Endothelial cell of umbilical vein (primary cell): ENCODE measurements at regions not wholly inside any gene's neighbourhood (a gene's known extent, or its start where the extent isn't known, plus 50 kb on each side); places are given as distances from the start of the nearest gene placed in this dataset.

Experiments used
- BruUV-seq: library from RNA; stranded (reverse); fragments of 400-500 nt; replicated peaks from 2 replicates; lab custom pipeline; 2021; lab: Mats Ljungman, UMichigan
- CTCF ChIA-PET: fragments of 300-600, 350-600 bp; sonication (Branson Sonifier 250); formaldehyde crosslinking; loops from one replicate; lab custom pipeline; 2021; ENCODE audit warnings: antibody characterized with exemption, inconsistent platforms; lab: Charles Lee
- POLR2A ChIA-PET: fragments of 300-600, 350-600 bp; sonication (Branson Sonifier 250); formaldehyde crosslinking; loops from one replicate; lab custom pipeline; 2021; ENCODE audit warnings: antibody characterized with exemption, inconsistent platforms; lab: Charles Lee
- DNase-seq: peaks from one replicate; pipeline ENCODE4 v3.0.0-alpha.2; 2011; ENCODE audit warnings: low read depth, low spot score
- FAIRE-seq: peaks from 2 replicates; lab custom pipeline; 2011; peaks lifted over from hg19 to GRCh38; lab: Jason Lieb, UNC
- H2AFZ ChIP-seq: 2 replicates; pipeline ENCODE4 v1.6.0; 2012; ENCODE audit warnings: low read depth, low read length, control low read depth, inconsistent platforms
- H3K27ac ChIP-seq: 2 replicates; pipeline ENCODE4 v1.5.1; 2011; ENCODE audit warnings: low read depth, mild to moderate bottlenecking, control low read depth, low read length, moderate library complexity; ENCODE audit not compliant: insufficient read depth
- H3K27me3 ChIP-seq, 2 experiments: 2 replicates each; pipeline versions ENCODE4 v1.6.0 to v1.6.1; 2011; ENCODE audit warnings: low read length in 2 of 2, mixed read lengths in 1 of 2; ENCODE audit not compliant: control insufficient read depth in 2 of 2, insufficient read depth in 2 of 2
- H3K36me3 ChIP-seq, 2 experiments: 2 replicates in 1 of 2; 3 replicates in 1 of 2; pipeline ENCODE4 v1.5.1; 2011; ENCODE audit warnings: low read length in 2 of 2, mild to moderate bottlenecking in 1 of 2, moderate library complexity in 1 of 2; ENCODE audit not compliant: control insufficient read depth in 2 of 2, insufficient read depth in 2 of 2; ENCODE audit errors: extremely low read depth in 1 of 2
- H3K4me1 ChIP-seq: 3 replicates; pipeline ENCODE4 v1.5.1; 2011; ENCODE audit warnings: mild to moderate bottlenecking, low read length; ENCODE audit not compliant: control insufficient read depth, insufficient read depth; ENCODE audit errors: extremely low read depth
- H3K4me2 ChIP-seq: 2 replicates; pipeline ENCODE4 v1.6.1; 2011; ENCODE audit warnings: low read length, control low read depth, mixed read lengths; ENCODE audit not compliant: insufficient read depth
- H3K4me3 ChIP-seq, 3 experiments: fragments of 200-600 bp in 1 of 3; sonication (generic), shearing (Covaris generic) in 1 of 3; replicated peaks in 1 of 3; 2 replicates each; pipeline ENCODE4 v1.5.1; 2011 to 2016; ENCODE audit warnings: control low read depth in 3 of 3, low read length in 3 of 3, mild to moderate bottlenecking in 2 of 3, inconsistent platforms in 1 of 3, low read depth in 1 of 3, moderate library complexity in 1 of 3; ENCODE audit not compliant: insufficient read depth in 1 of 3
- H3K79me2 ChIP-seq: 2 replicates; pipeline ENCODE4 v1.6.0; 2012; ENCODE audit warnings: low read length, inconsistent platforms; ENCODE audit not compliant: control insufficient read depth, insufficient read depth
- H3K9ac ChIP-seq: replicated peaks from 2 replicates; pipeline ENCODE3; 2011; ENCODE audit warnings: low read length, control low read depth; ENCODE audit not compliant: insufficient read depth; ENCODE audit errors: extremely low read depth
- H3K9me1 ChIP-seq: replicated peaks from 3 replicates; pipeline ENCODE4 v1.6.0; 2011; ENCODE audit warnings: mild to moderate bottlenecking, low read length; ENCODE audit not compliant: control insufficient read depth, insufficient read depth; ENCODE audit errors: extremely low read depth
- H3K9me3 ChIP-seq: replicated peaks from 2 replicates; pipeline ENCODE4 v1.5.1; 2012; ENCODE audit warnings: low read length, inconsistent platforms; ENCODE audit not compliant: control insufficient read depth, insufficient read depth
- H4K20me1 ChIP-seq: replicated peaks from 2 replicates; pipeline ENCODE3; 2011; ENCODE audit warnings: mild to moderate bottlenecking, low read length; ENCODE audit not compliant: control insufficient read depth, insufficient read depth; ENCODE audit errors: extremely low read depth
- CTCF ChIP-seq, 2 donors: IDR thresholded peaks; 1 replicate in 1 of 2; 2 replicates in 1 of 2; pipeline ENCODE4 v1.5.1; 2011; ENCODE audit warnings: low read length in 2 of 2, mild to moderate bottlenecking in 2 of 2, moderate library complexity in 2 of 2, control low read depth in 1 of 2, inconsistent platforms in 1 of 2, low read depth in 1 of 2; ENCODE audit not compliant: insufficient read depth in 1 of 2; ENCODE audit errors: extremely low read depth in 1 of 2
- EZH2 ChIP-seq: IDR thresholded peaks from 2 replicates; pipeline ENCODE4 v1.6.1; 2012; ENCODE audit warnings: borderline replicate concordance, low read depth, mild to moderate bottlenecking, moderate library complexity, low read length, inconsistent platforms; ENCODE audit not compliant: severe bottlenecking
- FOS ChIP-seq: IDR thresholded peaks from 2 replicates; pipeline ENCODE4 v1.6.1; 2011; ENCODE audit warnings: mild to moderate bottlenecking, low read length, moderate library complexity, borderline replicate concordance; ENCODE audit not compliant: insufficient read depth
- JUN ChIP-seq: IDR thresholded peaks from 2 replicates; pipeline ENCODE4 v1.6.1; 2011; ENCODE audit warnings: borderline replicate concordance, low read depth; ENCODE audit not compliant: insufficient read length, insufficient read depth
- MYC ChIP-seq: IDR thresholded peaks from one replicate; pipeline ENCODE4 v1.6.1; 2011; ENCODE audit warnings: mild to moderate bottlenecking, low read depth, low read length
- dilution Hi-C: fragments of 300-500 bp; cut with MboI; formaldehyde crosslinking; loops from one replicate; pipeline ENCODE4 v1.15.0; 2019; ENCODE audit warnings: low sequenced_read_pairs; ENCODE audit not compliant: extremely low pct_ligation_motif_present
- intact Hi-C: fragments of 100-400 bp; cut with micrococcal nuclease; formaldehyde crosslinking; loops from one replicate; pipeline ENCODE4 v1.10.0; 2022

GRCh38 chr6:14746139-14746837 lies 499.6 kb upstream of the JARID2 start:
- H3K9ac ChIP-seq: no peak overlapping the region
- no peak for TF ChIP-seq CTCF (IDR thresholded peaks at IDR 0.05; ENCODE audit: extremely low read depth in 1 of 2, insufficient read depth in 1 of 2, low read depth in 1 of 2, low read length in 2 of 2)
- no peak for TF ChIP-seq JUN
- no peak for TF ChIP-seq EZH2
- no peak for TF ChIP-seq FOS
- TF ChIP-seq MYC: no peak
- POLR2A ChIA-PET: no interaction called here
- H3K4me2 ChIP-seq: no peak overlapping the region
- CTCF ChIA-PET: no interaction called here
- H3K27me3 ChIP-seq: no peaks in the 10 kb centered on the region
- no peak overlapping the region for H3K27ac ChIP-seq
- H3K4me1 ChIP-seq: no peaks in the 10 kb centered on the region
- H4K20me1 ChIP-seq: no peaks in the 10 kb centered on the region
- no peaks in the 10 kb centered on the region for H3K79me2 ChIP-seq
- no peaks in the 10 kb centered on the region for H3K9me1 ChIP-seq
- H2AFZ ChIP-seq: no peak overlapping the region
- no TSS peak for BruUV-seq
- H3K36me3 ChIP-seq: no peaks in the 10 kb centered on the region
- no peak for DNase-seq
- dilution Hi-C loops: no loop called here
- no peak overlapping the region for H3K4me3 ChIP-seq
- no peaks in the 10 kb centered on the region for H3K9me3 ChIP-seq
- intact Hi-C loops: no loop called here
- FAIRE-seq: no peak
